ENCODE measurements at regions not wholly inside any gene's neighbourhood (a gene's known extent, or its start where the extent isn't known, plus 50 kb on each side); places are given as distances from the start of the nearest gene placed in this dataset.

DNA sequence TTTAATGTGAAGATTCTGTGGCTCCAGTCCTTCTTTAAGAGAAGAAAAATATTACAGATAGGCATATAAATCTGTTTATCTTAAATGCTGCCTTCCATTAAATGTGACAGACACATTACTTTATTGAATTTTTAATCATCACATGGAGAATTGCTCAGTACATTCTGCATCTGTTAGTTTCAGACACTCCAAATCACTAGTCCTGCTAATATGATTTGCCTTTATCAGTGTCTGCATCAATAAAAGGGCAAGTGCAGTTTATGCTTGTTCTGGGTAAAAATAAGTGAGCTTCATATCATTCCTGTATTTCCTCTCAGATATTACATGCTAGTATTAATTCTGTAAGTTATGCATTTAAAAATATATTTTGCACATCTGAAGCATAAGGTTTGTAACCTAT lies 666.4 kb downstream of the TECRL start:
- DNase-seq (ENCODE audit: low read depth): no peak
- TF ChIP-seq, protein P1, sequence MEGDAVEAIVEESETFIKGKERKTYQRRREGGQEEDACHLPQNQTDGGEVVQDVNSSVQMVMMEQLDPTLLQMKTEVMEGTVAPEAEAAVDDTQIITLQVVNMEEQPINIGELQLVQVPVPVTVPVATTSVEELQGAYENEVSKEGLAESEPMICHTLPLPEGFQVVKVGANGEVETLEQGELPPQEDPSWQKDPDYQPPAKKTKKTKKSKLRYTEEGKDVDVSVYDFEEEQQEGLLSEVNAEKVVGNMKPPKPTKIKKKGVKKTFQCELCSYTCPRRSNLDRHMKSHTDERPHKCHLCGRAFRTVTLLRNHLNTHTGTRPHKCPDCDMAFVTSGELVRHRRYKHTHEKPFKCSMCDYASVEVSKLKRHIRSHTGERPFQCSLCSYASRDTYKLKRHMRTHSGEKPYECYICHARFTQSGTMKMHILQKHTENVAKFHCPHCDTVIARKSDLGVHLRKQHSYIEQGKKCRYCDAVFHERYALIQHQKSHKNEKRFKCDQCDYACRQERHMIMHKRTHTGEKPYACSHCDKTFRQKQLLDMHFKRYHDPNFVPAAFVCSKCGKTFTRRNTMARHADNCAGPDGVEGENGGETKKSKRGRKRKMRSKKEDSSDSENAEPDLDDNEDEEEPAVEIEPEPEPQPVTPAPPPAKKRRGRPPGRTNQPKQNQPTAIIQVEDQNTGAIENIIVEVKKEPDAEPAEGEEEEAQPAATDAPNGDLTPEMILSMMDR (IDR thresholded peaks at IDR 0.05; ENCODE audit: insufficient read depth, low read depth, low read length): no peak
- no peak overlapping the region for H3K4me3 ChIP-seq (ENCODE audit: low read depth, low read length)

DNA sequence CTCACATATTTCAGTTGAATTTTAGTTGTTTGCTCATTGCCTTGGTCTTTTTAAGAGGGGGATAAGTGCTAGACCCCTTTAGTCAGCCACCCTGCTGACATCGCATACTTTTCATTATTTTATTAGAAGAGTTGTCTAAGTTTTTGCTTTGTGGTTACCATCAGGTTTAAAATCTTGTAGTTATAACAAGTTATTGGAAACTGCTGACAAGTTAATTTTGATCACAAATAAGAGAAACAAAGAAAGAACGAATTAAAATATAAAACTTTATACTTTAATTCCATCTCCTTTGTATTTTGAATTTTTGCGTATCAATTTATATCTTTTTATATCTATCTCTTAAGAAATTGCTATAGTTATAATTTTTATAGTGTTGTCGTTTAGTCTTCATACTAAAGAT lies 679.7 kb downstream of the TECRL start:
- no peak for DNase-seq (ENCODE audit: low read depth)
- TF ChIP-seq, protein P1 (IDR thresholded peaks at IDR 0.05; ENCODE audit: insufficient read depth, low read depth, low read length): no peak
- no peak overlapping the region for H3K4me3 ChIP-seq (ENCODE audit: low read depth, low read length)

DNA sequence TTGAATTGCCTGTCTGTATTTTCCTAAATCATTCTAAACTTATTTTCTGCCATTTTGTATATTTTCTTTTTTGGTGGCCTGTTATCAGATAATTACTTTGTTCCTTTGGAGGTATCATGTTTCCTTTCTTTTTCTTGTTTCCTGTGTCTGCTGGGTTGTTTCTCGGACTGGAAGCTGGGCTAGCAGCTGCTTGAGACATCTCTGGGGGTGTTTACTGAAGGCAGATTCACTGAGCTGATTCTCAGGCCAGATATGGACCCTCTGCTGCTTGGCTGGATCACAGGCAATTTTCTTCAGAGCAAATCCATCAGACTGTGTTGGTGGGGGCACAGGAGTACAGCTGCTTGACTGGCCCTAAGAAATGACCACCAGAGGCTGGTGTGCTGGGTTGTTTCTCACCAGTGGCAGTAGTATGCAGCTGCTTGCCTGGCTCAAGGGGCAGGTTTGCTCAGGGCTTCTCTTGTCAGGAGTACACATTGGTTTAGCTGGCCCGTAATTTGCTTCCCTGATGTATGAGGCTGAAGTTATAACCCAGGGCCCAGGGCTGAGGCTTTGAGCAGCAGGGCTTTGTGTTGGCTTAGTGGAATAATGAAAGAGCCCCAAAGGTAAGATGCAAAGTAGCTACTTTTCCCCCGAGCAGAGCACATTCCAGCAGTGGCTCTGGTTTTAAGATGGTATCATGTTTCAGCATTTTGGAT lies 680.6 kb downstream of the TECRL start:
- TF ChIP-seq, protein P1 (IDR thresholded peaks at IDR 0.05; ENCODE audit: insufficient read depth, low read depth, low read length): no peak
- no peak for DNase-seq (ENCODE audit: low read depth)
- H3K4me3 ChIP-seq (ENCODE audit: low read depth, low read length): no peak overlapping the region

DNA sequence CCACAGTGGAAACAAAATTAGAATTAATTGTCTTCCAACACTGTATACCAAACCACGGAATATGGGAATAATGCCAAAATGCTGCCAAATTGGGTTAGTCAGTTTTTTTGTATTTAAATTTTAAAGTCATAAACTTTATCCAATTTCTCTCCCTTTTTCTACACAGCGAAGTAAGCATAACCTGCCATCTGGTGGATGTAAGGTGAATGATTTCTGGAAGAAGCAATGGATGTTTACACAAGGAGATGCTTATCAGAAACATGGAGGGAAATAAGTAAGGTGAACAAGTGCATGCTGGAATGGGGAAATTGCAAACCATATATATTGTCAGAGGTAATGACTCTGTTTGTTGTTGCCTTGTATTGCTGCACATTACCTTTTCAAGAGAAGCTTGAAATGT lies 691.9 kb downstream of the TECRL start:
- no peak for DNase-seq (ENCODE audit: low read depth)
- TF ChIP-seq, protein P1 (IDR thresholded peaks at IDR 0.05; ENCODE audit: insufficient read depth, low read depth, low read length): no peak
- H3K4me3 ChIP-seq (ENCODE audit: low read depth, low read length): no peak overlapping the region

DNA sequence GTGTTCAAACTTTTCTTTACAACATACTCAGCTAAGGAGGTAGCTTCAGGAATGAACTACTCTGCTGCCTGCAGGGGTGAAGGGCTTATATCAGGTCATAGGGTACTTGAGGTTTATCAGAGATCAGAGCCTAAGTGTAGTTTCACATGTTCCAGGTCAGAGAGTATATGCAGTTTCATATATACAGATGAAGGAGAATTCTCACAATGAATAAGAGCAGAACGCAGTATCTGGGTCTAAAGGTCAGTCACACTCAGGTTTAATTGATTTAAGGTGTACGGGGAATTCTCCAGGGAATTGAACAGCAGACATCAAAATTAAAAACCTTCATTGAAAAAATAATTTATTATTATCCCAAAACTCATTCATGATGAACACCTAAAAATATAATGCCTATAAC lies 700.6 kb downstream of the TECRL start:
- no peak overlapping the region for H3K4me3 ChIP-seq (ENCODE audit: low read depth, low read length)
- TF ChIP-seq, protein P1 (IDR thresholded peaks at IDR 0.05; ENCODE audit: insufficient read depth, low read depth, low read length): no peak
- no peak for DNase-seq (ENCODE audit: low read depth)

DNA sequence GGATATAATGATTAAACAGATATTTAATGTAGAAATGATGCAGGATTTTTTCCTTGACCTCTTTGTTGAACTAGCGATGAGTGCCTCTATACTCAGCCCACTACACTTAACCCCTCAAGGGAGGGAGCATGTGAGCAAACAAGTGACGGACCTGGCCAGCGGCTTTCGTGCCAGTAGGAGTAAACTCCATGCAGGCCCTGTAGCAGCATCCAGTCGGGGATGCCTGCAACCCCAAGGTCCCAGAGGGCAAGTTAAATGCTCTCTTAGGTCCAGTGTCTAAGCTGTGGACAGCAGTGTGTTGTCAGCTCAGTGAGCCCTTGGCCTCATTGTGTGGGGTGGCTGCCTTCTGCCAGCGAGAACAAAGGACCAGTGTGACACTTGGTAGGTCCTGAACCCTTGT lies 708.7 kb downstream of the TECRL start:
- TF ChIP-seq, protein P1 (IDR thresholded peaks at IDR 0.05; ENCODE audit: insufficient read depth, low read depth, low read length): no peak
- H3K4me3 ChIP-seq (ENCODE audit: low read depth, low read length): no peak overlapping the region
- no peak for DNase-seq (ENCODE audit: low read depth)

DNA sequence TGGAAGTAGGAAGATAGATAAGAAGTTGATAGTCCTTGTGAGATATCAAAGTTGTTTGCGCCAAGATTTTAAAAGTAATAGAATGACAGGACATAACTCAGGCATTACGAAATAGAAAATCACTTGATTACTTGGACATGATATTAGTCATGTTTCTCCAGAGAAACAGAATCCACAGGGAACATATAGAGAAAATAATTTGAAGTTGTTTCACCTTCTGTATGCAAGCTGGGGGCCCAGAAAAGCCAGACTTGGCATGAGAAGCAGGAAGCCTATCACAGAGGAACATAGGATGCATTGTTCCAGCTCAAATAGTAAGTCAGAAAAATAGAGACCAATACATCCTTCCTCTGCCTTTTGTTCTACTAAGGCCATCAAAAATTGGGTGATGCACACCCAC lies 715.9 kb downstream of the TECRL start:
- TF ChIP-seq, protein P1 (IDR thresholded peaks at IDR 0.05; ENCODE audit: insufficient read depth, low read depth, low read length): no peak
- DNase-seq (ENCODE audit: low read depth): no peak
- no peak overlapping the region for H3K4me3 ChIP-seq (ENCODE audit: low read depth, low read length)
